ENCODE measurements at regions not wholly inside any gene's neighbourhood (a gene's known extent, or its start where the extent isn't known, plus 50 kb on each side); places are given as distances from the start of the nearest gene placed in this dataset.

DNA sequence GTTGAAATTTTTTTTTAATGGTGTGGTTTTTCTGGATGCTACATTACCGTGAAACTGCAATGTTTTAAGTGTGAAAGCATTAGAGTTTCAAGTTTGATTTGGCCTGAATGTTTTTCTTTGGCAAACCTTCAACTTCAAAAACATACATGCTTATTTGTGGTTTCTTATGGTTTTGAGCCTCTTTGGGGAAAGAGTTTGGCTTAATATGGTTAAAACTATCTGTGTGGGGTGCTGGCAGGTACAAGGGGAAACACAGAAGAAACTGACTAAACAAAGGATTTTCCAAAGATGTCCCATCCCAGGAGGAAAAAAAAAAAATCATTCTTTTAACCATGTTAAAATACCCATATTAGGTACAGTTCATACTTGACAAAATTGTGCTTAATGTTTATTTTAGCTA is 121.1 kb downstream of the HGF start:
- no peak overlapping the region for H3K4me3 ChIP-seq (replicated peaks in 1 of 3; ENCODE audit: insufficient read depth in 1 of 3, low read depth in 2 of 3, low read length in 3 of 3)
- H3K36me3 ChIP-seq (replicated peaks in 1 of 2; ENCODE audit: control insufficient read depth in 1 of 2, insufficient read depth in 2 of 2, low read length in 2 of 2) = no peaks in the 10 kb centered on the region
- 2% methylated on average over 1 of the region's 1 CpG for WGBS (ENCODE audit: low lambda C conversion rate)
- no peak overlapping the region for H3K4me2 ChIP-seq (ENCODE audit: low read depth, low read length)
- ChIA-PET CTCF (ENCODE audit: low intra/inter-chr PET ratio, low total read pairs) (no interaction called here), POLR2A (no interaction called here)
- intact Hi-C loops (cut with micrococcal nuclease; ENCODE audit: unreplicated experiment) = no loop called here
- ATAC-seq (no peak), DNase-seq (ENCODE audit: low spot score) (no peak), FAIRE-seq (no peak)
- no peaks in the 10 kb centered on the region for H3K27me3 ChIP-seq (ENCODE audit: control insufficient read depth in 1 of 2, insufficient read depth in 2 of 2, low read length in 2 of 2)
- in situ Hi-C loops (cut with HindIII; ENCODE audit: extremely low pct_ligation_motif_present, low pct_unique_long_range_greater_than_20kb) = no loop called here
- no peak overlapping the region for H3K9ac ChIP-seq (ENCODE audit: insufficient read depth, low read depth, low read length)
- BruUV-seq (replicated peaks) = no TSS peak
- H3K79me2 ChIP-seq (ENCODE audit: insufficient read depth, low read length) = no peaks in the 10 kb centered on the region
- H4K20me1 ChIP-seq (ENCODE audit: insufficient read depth, low read length) = no peaks in the 10 kb centered on the region
- H3K27ac ChIP-seq (ENCODE audit: extremely low read length, insufficient read depth, low read length) = no peak overlapping the region
- peaks cover 33% of the 10 kb centered on the region for H3K9me3 ChIP-seq (ENCODE audit: low read length)
- H2AFZ ChIP-seq (ENCODE audit: low read length) = no peak overlapping the region
- no peaks in the 10 kb centered on the region for H3K4me1 ChIP-seq (ENCODE audit: insufficient read depth, low read length)
- no peak for TF ChIP-seq BRCA1 (CRISPR knock-in tag; IDR thresholded peaks at IDR 0.05)
- TF ChIP-seq, protein P1, sequence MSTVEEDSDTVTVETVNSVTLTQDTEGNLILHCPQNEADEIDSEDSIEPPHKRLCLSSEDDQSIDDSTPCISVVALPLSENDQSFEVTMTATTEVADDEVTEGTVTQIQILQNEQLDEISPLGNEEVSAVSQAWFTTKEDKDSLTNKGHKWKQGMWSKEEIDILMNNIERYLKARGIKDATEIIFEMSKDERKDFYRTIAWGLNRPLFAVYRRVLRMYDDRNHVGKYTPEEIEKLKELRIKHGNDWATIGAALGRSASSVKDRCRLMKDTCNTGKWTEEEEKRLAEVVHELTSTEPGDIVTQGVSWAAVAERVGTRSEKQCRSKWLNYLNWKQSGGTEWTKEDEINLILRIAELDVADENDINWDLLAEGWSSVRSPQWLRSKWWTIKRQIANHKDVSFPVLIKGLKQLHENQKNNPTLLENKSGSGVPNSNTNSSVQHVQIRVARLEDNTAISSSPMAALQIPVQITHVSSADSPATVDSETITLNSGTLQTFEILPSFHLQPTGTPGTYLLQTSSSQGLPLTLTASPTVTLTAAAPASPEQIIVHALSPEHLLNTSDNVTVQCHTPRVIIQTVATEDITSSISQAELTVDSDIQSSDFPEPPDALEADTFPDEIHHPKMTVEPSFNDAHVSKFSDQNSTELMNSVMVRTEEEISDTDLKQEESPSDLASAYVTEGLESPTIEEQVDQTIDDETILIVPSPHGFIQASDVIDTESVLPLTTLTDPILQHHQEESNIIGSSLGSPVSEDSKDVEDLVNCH (CRISPR knock-in tag; IDR thresholded peaks at IDR 0.05) = no peak
- TF ChIP-seq SUZ12 (IDR thresholded peaks at IDR 0.05; ENCODE audit: low read depth, low read length) = no peak
- TF ChIP-seq, protein P2, sequence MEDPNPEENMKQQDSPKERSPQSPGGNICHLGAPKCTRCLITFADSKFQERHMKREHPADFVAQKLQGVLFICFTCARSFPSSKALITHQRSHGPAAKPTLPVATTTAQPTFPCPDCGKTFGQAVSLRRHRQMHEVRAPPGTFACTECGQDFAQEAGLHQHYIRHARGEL (CRISPR knock-in tag; IDR thresholded peaks at IDR 0.05) = no peak
- TF ChIP-seq, protein P3, sequence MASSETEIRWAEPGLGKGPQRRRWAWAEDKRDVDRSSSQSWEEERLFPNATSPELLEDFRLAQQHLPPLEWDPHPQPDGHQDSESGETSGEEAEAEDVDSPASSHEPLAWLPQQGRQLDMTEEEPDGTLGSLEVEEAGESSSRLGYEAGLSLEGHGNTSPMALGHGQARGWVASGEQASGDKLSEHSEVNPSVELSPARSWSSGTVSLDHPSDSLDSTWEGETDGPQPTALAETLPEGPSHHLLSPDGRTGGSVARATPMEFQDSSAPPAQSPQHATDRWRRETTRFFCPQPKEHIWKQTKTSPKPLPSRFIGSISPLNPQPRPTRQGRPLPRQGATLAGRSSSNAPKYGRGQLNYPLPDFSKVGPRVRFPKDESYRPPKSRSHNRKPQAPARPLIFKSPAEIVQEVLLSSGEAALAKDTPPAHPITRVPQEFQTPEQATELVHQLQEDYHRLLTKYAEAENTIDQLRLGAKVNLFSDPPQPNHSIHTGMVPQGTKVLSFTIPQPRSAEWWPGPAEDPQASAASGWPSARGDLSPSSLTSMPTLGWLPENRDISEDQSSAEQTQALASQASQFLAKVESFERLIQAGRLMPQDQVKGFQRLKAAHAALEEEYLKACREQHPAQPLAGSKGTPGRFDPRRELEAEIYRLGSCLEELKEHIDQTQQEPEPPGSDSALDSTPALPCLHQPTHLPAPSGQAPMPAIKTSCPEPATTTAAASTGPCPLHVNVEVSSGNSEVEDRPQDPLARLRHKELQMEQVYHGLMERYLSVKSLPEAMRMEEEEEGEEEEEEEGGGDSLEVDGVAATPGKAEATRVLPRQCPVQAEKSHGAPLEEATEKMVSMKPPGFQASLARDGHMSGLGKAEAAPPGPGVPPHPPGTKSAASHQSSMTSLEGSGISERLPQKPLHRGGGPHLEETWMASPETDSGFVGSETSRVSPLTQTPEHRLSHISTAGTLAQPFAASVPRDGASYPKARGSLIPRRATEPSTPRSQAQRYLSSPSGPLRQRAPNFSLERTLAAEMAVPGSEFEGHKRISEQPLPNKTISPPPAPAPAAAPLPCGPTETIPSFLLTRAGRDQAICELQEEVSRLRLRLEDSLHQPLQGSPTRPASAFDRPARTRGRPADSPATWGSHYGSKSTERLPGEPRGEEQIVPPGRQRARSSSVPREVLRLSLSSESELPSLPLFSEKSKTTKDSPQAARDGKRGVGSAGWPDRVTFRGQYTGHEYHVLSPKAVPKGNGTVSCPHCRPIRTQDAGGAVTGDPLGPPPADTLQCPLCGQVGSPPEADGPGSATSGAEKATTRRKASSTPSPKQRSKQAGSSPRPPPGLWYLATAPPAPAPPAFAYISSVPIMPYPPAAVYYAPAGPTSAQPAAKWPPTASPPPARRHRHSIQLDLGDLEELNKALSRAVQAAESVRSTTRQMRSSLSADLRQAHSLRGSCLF (CRISPR knock-in tag; IDR thresholded peaks at IDR 0.05; ENCODE audit: borderline replicate concordance) = no peak
- TF ChIP-seq ZMAT3 (CRISPR knock-in tag; conservative IDR thresholded peaks at IDR 0.05) = no peak
- no peak for TF ChIP-seq ZNF777 (CRISPR knock-in tag; IDR thresholded peaks at IDR 0.05)
- TF ChIP-seq ZNF75D (CRISPR knock-in tag; IDR thresholded peaks at IDR 0.05; ENCODE audit: borderline replicate concordance) = no peak

All from HepG2 (cell line).